Esophagus muscularis mucosa (tissue), 4 donors: ENCODE measurements at regions not wholly inside any gene's neighbourhood (a gene's known extent, or its start where the extent isn't known, plus 50 kb on each side); places are given as distances from the start of the nearest gene placed in this dataset.

Experiments
- DNase-seq: peaks from one replicate; pipeline ENCODE4 v3.0.0-alpha.2; 2017; ENCODE audit errors: extremely low spot score
- H3K27ac ChIP-seq, 4 donors: fragments of 200-600 bp; sonication (generic); replicated peaks in 1 of 4; 1 replicate in 3 of 4; 2 replicates in 1 of 4; pipeline ENCODE4 v1.5.1; 2016 to 2019; ENCODE audit warnings: mild to moderate bottlenecking in 1 of 4
- H3K27me3 ChIP-seq, 4 donors: fragments of 200-600 bp; sonication (generic); one replicate each; pipeline versions ENCODE4 v1.5.1 to v1.6.0; 2016 to 2019
- H3K36me3 ChIP-seq, 4 donors: fragments of 200-600 bp; sonication (generic); one replicate each; pipeline ENCODE4 v1.5.1; 2016 to 2019
- H3K4me1 ChIP-seq, 4 donors: fragments of 200-600 bp; sonication (generic); one replicate each; pipeline ENCODE4 v1.5.1; 2016 to 2019
- H3K4me3 ChIP-seq, 4 donors: fragments of 200-600 bp; sonication (generic); 1 replicate in 2 of 4; 2 replicates in 2 of 4; pipeline ENCODE4 v1.5.1; 2016 to 2019; ENCODE audit warnings: mild to moderate bottlenecking in 4 of 4, moderate library complexity in 1 of 4
- H3K9me3 ChIP-seq, 4 donors: fragments of 200-600 bp; sonication (generic); 1 replicate in 3 of 4; 2 replicates in 1 of 4; pipeline ENCODE4 v1.5.1; 2016 to 2019
- CTCF ChIP-seq, 3 experiments: fragments of 200-600 bp in 2 of 3; fragments of 450-650 bp in 1 of 3; sonication (generic) in 2 of 3; IDR thresholded peaks; one replicate each; pipeline ENCODE4 v1.5.1; 2017 to 2019; ENCODE audit warnings: antibody characterized with exemption in 3 of 3, mild to moderate bottlenecking in 2 of 3, moderate library complexity in 1 of 3
- EP300 ChIP-seq: sonication (generic); formaldehyde crosslinking; IDR thresholded peaks from one replicate; pipeline ENCODE4 v1.6.1; 2017; ENCODE audit warnings: antibody characterized with exemption
- POLR2A ChIP-seq: fragments of 450-650 bp; IDR thresholded peaks from one replicate; pipeline ENCODE4 v1.6.1; 2017; ENCODE audit warnings: antibody characterized with exemption, moderate library complexity, mild to moderate bottlenecking, low read depth
- POLR2AphosphoS5 ChIP-seq, 2 donors: sonication (generic); formaldehyde crosslinking; IDR thresholded peaks; one replicate each; pipeline ENCODE4 v1.6.1; 2017; ENCODE audit warnings: antibody characterized with exemption in 2 of 2
- WGBS: methylation state at CpG from one replicate; pipeline ENCODE4 v1.1.5; 2018; 5-methylcytosine and 5-hydroxymethylcytosine counted together
- intact Hi-C: fragments of 100-400 bp; cut with DNase I; formaldehyde crosslinking; loops from one replicate; pipeline ENCODE4 v1.15.1; 2023

- peak; percentile 80 for DNase-seq
- Histone ChIP-seq H3K4me1 (peaks cover 7 to 74% (median 60%) of the 10 kb centered on the region in 4 donors), H3K27me3 (no peaks in the 10 kb centered on the region), H3K27ac (peak overlapping the region; percentile 56 to 73 (median 68)), H3K9me3 (no peaks in the 10 kb centered on the region), H3K4me3 (no peak overlapping the region), H3K36me3 (no peaks in the 10 kb centered on the region)
- intact Hi-C loops: loop anchor here (10.0 kb wide), 1 partner anchor 59 kb away; no protein-coding TSS in a partner anchor
- WGBS: 72% methylated on average over 6 of the region's 6 CpGs
- TF ChIP-seq POLR2AphosphoS5 (IDR thresholded peaks at IDR 0.05) (peak in 1 of 2 donors; percentile 18), CTCF (IDR thresholded peaks at IDR 0.05) (peak in 2 of 3 experiments; percentile 19 to 27), POLR2A (no peak)
Observed at GRCh38 chr15:94083467-94084052, 147.8 kb upstream of the MCTP2 start.

- intact Hi-C loops: loop anchor here (10.0 kb wide), 1 partner anchor 57 kb away; no protein-coding TSS in a partner anchor
- peak overlapping the region in 3 of 4 donors; percentile 52 to 73 (median 66) for H3K27ac ChIP-seq
- no peaks in the 10 kb centered on the region for H3K27me3 ChIP-seq
- TF ChIP-seq CTCF (IDR thresholded peaks at IDR 0.05): no peak
- no peak for TF ChIP-seq EP300
- no peak for TF ChIP-seq POLR2AphosphoS5 (IDR thresholded peaks at IDR 0.05)
- TF ChIP-seq POLR2A: no peak
- H3K4me3 ChIP-seq: no peak overlapping the region
- 41% methylated on average over 4 of the region's 4 CpGs for WGBS
- peak; percentile 75 for DNase-seq
- H3K36me3 ChIP-seq: no peaks in the 10 kb centered on the region
- peaks cover 7 to 81% (median 57%) of the 10 kb centered on the region in 4 donors for H3K4me1 ChIP-seq
- H3K9me3 ChIP-seq: no peaks in the 10 kb centered on the region
Observed at GRCh38 chr15:94081829-94082228, 149.5 kb upstream of the MCTP2 start.

- Histone ChIP-seq H3K4me1 (peaks cover 7 to 74% (median 56%) of the 10 kb centered on the region in 4 donors), H3K27me3 (no peaks in the 10 kb centered on the region), H3K4me3 (no peak overlapping the region), H3K9me3 (no peaks in the 10 kb centered on the region), H3K36me3 (no peaks in the 10 kb centered on the region), H3K27ac (peak overlapping the region; percentile 4 to 73 (median 34))
- 90% methylated on average over 14 of the region's 14 CpGs for WGBS
- no peak for TF ChIP-seq POLR2A
- TF ChIP-seq POLR2AphosphoS5 (IDR thresholded peaks at IDR 0.05): no peak
- no peak for TF ChIP-seq EP300
- TF ChIP-seq CTCF (IDR thresholded peaks at IDR 0.05): no peak
- intact Hi-C loops: loop anchor here (10.0 kb wide), 1 partner anchor 56 kb away; no protein-coding TSS in a partner anchor
- DNase-seq: no peak
Observed at GRCh38 chr15:94080989-94081605, 150.3 kb upstream of the MCTP2 start.

GRCh38 chr15:94080416-94080815, 150.9 kb upstream of the MCTP2 start:
- peak; percentile 89 for DNase-seq

More at GRCh38 chr15:94080416-94080815, 150.9 kb upstream of the MCTP2 start:
- Histone ChIP-seq H3K4me1 (peaks cover 11 to 81% (median 61%) of the 10 kb centered on the region in 4 donors), H3K27me3 (no peaks in the 10 kb centered on the region), H3K36me3 (no peaks in the 10 kb centered on the region), H3K9me3 (no peaks in the 10 kb centered on the region), H3K4me3 (no peak overlapping the region), H3K27ac (peak overlapping the region in 1 of 4 donors; percentile 34)
- TF ChIP-seq EP300 (no peak), POLR2A (no peak), CTCF (IDR thresholded peaks at IDR 0.05) (no peak), POLR2AphosphoS5 (IDR thresholded peaks at IDR 0.05) (peak in 1 of 2 donors; percentile 4)
- intact Hi-C loops: loop anchor here (10.0 kb wide), 1 partner anchor 56 kb away; no protein-coding TSS in a partner anchor
- 62% methylated on average over 8 of the region's 8 CpGs for WGBS
